GM12878 (cell line): ENCODE measurements at regions not wholly inside any gene's neighbourhood (a gene's known extent, or its start where the extent isn't known, plus 50 kb on each side); places are given as distances from the start of the nearest gene placed in this dataset.

Experiments used
- EZH2 ChIP-seq: IDR thresholded peaks from 2 replicates; pipeline ENCODE4 v1.6.1; 2012; ENCODE audit warnings: low read depth, mild to moderate bottlenecking, control low read depth, inconsistent platforms, low read length, borderline replicate concordance; ENCODE audit not compliant: control insufficient read depth
- IRF4 ChIP-seq: IDR thresholded peaks from 2 replicates; pipeline ENCODE4 v1.6.1; 2011; ENCODE audit warnings: low read depth, low read length
- TBL1XR1 ChIP-seq: IDR thresholded peaks from 2 replicates; pipeline ENCODE4 v1.6.1; 2012; ENCODE audit warnings: low read depth, low read length, improper control_type of control experiment

DNA sequence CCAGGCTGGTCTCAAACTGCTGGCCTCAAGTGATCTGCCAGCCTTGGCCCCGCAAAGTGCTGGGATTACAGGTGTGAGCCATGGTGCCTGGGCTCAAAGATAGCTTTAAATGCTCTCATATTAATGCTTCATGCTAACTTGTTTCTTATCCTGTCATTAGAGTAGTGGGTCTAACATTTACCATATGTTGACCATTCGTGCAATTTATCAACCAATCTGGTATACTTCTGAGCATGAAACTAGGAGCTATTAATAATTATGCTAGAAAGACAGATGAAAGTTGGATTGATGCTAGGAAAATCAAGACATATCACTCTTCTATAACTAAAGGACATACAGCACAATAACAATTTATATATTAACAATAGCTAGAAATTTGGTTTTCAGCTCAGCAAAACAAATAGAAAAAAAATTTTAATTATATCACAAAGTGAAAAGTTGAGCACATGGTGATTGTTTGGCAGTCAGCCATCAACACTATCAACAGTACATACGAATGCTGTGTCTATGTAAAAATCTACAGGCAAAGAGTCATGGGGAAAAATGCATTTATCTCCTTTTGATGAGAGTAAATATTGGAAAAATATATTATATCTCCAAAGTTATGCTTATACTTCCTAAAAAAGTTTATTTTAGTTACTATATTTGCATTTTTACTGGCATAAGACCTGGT lies 112.1 kb upstream of the ABCB5 start:
- TF ChIP-seq IRF4 (no peak), EZH2 (no peak), TBL1XR1 (no peak)
